ENCODE measurements at regions not wholly inside any gene's neighbourhood (a gene's known extent, or its start where the extent isn't known, plus 50 kb on each side); places are given as distances from the start of the nearest gene placed in this dataset.

DNA sequence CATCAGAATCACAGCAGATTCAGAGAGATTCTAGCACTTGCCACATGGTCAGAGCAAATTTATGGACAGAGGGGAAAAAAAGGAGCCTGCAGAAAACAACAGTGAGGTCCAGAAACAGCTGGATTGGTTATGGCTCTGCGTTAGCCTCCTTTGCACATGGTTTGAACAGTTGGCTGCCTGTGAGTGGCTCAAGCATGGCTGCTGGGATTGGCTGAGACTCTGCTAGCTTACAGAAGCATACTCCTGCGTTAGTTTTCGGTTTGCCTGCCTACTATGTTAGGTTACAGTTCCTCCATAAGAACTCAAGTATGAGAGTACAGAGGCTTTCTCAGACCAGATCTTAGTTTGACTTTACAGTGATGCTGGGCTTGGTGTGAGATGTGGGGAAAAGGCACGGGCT lies 80.7 kb upstream of the WDR11 start:
- DNase-seq (ENCODE audit: low spot score) (no peak), ATAC-seq (ENCODE audit: low FRiP score) (no peak)
- TF ChIP-seq, protein P1, sequence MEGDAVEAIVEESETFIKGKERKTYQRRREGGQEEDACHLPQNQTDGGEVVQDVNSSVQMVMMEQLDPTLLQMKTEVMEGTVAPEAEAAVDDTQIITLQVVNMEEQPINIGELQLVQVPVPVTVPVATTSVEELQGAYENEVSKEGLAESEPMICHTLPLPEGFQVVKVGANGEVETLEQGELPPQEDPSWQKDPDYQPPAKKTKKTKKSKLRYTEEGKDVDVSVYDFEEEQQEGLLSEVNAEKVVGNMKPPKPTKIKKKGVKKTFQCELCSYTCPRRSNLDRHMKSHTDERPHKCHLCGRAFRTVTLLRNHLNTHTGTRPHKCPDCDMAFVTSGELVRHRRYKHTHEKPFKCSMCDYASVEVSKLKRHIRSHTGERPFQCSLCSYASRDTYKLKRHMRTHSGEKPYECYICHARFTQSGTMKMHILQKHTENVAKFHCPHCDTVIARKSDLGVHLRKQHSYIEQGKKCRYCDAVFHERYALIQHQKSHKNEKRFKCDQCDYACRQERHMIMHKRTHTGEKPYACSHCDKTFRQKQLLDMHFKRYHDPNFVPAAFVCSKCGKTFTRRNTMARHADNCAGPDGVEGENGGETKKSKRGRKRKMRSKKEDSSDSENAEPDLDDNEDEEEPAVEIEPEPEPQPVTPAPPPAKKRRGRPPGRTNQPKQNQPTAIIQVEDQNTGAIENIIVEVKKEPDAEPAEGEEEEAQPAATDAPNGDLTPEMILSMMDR (IDR thresholded peaks at IDR 0.05) = no peak

DNA sequence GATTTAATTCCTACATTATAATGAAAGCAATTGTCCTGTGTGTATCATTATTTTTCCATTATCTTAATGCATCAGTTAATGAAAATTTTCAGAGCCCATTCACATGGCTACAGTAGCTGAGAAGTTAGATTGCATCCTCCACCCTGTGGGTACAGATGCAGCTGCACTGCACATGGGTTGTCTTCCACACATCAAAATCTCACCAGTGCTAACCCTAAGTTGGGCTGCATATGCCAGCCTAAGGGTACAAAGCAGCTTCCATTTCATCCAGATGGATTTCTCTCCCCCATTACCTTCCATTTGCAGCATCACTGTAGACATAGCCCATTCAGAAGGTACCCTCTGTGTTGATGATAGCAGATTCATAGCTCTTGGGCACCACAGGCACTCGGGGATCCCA lies 74.7 kb upstream of the WDR11 start:
- ATAC-seq (ENCODE audit: low FRiP score) = no peak
- no peak for DNase-seq (ENCODE audit: low spot score)
- TF ChIP-seq, protein P1 (IDR thresholded peaks at IDR 0.05) = no peak

DNA sequence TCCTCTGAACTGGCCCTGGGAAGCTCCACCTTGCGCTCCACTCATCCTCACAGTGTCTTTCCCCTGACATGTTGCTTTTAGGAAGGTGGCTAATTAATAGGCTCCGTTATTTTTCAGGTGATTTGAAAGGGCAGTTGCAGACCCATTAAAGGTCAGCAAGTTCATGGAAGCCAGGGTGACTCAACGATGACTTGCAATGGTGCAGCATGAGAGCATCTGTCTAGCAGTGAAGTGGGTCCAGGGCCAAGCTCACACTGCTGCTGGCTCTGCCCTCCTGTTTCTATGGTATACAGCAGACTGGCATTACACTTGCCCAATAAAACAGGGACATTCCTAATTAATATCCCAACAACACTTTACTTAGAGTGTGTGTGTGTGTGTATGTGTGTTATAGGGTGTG lies 68.8 kb upstream of the WDR11 start:
- TF ChIP-seq, protein P1 (IDR thresholded peaks at IDR 0.05) = no peak
- DNase-seq (ENCODE audit: low spot score) (no peak), ATAC-seq (ENCODE audit: low FRiP score) (no peak)

DNA sequence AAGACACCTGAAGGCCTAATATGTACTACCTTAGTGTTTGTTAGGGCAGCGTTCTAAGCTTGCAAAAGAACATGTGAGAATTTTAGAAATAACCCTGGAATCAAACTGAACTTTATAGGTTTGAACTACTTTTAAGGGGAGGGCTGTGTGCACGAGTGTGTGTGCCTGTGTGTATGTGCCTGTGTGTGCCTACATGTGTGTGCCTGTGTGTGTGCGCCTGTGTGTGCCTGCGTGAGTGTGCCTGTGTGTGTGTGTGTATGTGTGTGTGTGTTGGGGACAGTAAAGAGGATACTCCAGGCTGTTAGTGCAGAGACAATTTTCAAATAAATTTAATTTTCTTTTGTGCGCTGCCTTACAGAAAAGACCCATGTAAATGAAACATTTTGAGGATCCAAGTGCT lies 68.1 kb upstream of the WDR11 start:
- no peak for ATAC-seq (ENCODE audit: low FRiP score)
- TF ChIP-seq, protein P1 (IDR thresholded peaks at IDR 0.05) = no peak
- no peak for DNase-seq (ENCODE audit: low spot score)

DNA sequence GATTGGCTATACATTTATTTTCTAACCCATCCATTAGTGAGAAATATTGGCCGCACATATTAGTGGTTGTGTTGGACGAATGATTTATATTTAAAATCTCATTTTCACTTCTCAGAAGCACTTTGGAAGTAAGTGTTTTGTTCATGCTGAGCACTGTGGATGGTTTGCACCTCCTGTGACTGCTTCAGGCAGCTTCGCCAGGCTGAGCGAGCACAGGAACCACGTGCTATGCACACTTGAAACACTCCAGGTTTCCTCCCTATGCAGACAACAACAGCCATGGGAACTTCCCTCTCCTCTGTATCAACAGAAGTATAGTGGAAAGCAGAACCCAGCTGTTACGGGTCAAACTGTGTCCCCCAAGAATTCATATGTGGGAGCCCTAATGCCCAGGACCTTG lies 67.3 kb upstream of the WDR11 start:
- ATAC-seq (ENCODE audit: low FRiP score) = no peak
- TF ChIP-seq, protein P1 (IDR thresholded peaks at IDR 0.05) = no peak
- no peak for DNase-seq (ENCODE audit: low spot score)

DNA sequence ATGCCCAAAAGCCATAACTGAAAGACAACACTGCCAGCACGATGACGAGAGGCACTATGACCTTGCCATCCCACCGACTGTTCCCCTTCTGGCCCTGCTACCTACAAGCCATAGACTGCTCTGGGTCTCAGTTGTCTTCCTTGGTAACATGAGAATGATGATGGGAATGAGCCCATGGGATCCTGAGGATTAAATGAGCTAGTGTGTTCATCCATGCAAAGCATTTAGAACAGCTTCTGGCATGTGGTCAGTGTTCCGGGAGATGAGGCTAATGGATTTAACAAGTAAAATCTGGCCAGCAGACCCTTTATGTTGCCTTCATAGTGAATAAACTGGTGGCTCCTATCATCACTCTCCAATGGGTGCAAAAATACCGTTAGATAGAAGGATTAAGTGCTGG lies 62.4 kb upstream of the WDR11 start:
- TF ChIP-seq, protein P1 (IDR thresholded peaks at IDR 0.05) = no peak
- no peak for ATAC-seq (ENCODE audit: low FRiP score)
- DNase-seq (ENCODE audit: low spot score) = no peak

DNA sequence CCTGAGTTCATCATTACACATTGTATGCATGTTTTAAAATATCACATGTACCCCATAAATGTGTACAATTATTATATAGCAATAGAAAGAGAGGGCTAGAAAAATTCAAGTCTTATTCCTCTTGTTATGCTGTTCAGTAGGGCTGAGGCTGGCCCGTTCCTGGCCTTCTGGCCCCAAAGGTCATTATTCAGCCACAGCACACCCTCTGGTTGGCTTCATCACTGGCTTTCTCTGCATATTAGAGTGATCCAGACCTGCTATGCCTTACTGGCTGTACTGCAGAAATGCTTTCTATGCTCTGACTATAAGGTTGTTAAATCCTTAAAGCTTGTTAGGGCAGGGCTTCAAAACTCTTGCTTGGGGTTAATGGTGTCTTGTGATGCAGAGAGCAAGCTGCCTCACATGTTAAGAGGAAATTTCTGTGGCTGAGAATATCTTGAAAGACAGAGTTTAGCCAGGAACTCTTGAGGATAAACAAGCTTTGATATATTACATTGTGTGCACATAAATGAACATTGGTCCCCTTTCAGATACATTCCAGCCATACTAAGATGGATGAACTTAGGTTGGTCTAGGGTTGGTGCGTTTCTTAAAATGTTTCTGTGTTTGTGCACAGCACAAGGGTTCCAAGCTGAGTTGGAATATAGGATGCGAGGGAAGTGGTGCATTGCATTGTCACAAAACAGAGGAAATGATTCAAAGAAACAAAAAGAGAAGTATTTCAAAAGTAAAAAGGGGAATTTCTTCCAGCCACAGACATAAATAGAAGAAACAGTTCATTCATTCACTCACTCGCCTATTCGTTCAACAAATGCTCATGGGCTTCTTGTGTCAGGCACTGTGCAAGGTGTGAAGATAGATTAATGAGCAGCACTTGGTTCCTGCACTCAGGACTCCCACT lies 61.6 kb upstream of the WDR11 start:
- TF ChIP-seq, protein P1 (IDR thresholded peaks at IDR 0.05) = no peak
- DNase-seq (ENCODE audit: low spot score) (no peak), ATAC-seq (ENCODE audit: low FRiP score) (no peak)
